Heart left ventricle (tissue), 16 donors: ENCODE measurements at regions not wholly inside any gene's neighbourhood (a gene's known extent, or its start where the extent isn't known, plus 50 kb on each side); places are given as distances from the start of the nearest gene placed in this dataset.

ENCODE experiments used
- ATAC-seq, 4 donors: fragments of 200-7000 bp; cut with Tn5 transposase; one replicate each; pipeline ENCODE4 v1.9.1; 2020 to 2022; ENCODE audit warnings: moderate library complexity in 4 of 4, mild to moderate bottlenecking in 3 of 4, moderate number of reproducible peaks in 1 of 4
- DNase-seq, 5 donors: peaks; one replicate each; pipeline ENCODE4 v3.0.0-alpha.2; 2020
- H3K27ac ChIP-seq, 12 donors: fragments of 200-600 bp; sonication (generic) in 4 of 12; one replicate each; pipeline versions ENCODE4 v1.5.0 to v1.8.0; 2016 to 2022; ENCODE audit warnings: mild to moderate bottlenecking in 2 of 12
- H3K27me3 ChIP-seq, 9 donors: fragments of 200-600 bp; sonication (generic) in 2 of 9; one replicate each; pipeline versions ENCODE4 v1.5.1 to v1.8.0; 2016 to 2022; ENCODE audit warnings: mild to moderate bottlenecking in 3 of 9
- H3K36me3 ChIP-seq, 9 donors: fragments of 200-600 bp; sonication (generic) in 2 of 9; one replicate each; pipeline versions ENCODE4 v1.5.0 to v1.8.0; 2018 to 2022; ENCODE audit warnings: mild to moderate bottlenecking in 2 of 9
- H3K4me1 ChIP-seq, 12 donors: fragments of 200-600 bp; sonication (generic) in 4 of 12; one replicate each; pipeline versions ENCODE4 v1.5.0 to v1.8.0; 2016 to 2022; ENCODE audit warnings: mild to moderate bottlenecking in 3 of 12
- H3K4me3 ChIP-seq, 12 donors: fragments of 200-600 bp; sonication (generic) in 4 of 12; one replicate each; pipeline versions ENCODE4 v1.5.0 to v1.8.0; 2017 to 2022; ENCODE audit warnings: mild to moderate bottlenecking in 9 of 12, moderate library complexity in 4 of 12
- H3K9me3 ChIP-seq, 12 donors: fragments of 200-600 bp; sonication (generic) in 4 of 12; one replicate each; pipeline versions ENCODE4 v1.5.0 to v1.8.0; 2016 to 2022; ENCODE audit warnings: mild to moderate bottlenecking in 1 of 12
- POLR2A ChIP-seq, 2 donors: fragments of 450-650 bp; IDR thresholded peaks; one replicate each; pipeline ENCODE4 v1.6.1; 2017; ENCODE audit warnings: antibody characterized with exemption in 2 of 2, mild to moderate bottlenecking in 2 of 2, moderate library complexity in 2 of 2
- WGBS, 4 donors: extraction: QIAGEN DNeasy Blood & Tissue Kit in 2 of 4; methylation state at CpG; one replicate each; pipeline versions ENCODE4 v1.1.5 to v1.1.7; 2013 to 2018; 5-methylcytosine and 5-hydroxymethylcytosine counted together
- intact Hi-C, 10 donors: fragments of 100-400 bp; cut with DNase I; formaldehyde crosslinking; loops; one replicate each; pipeline versions ENCODE4 v1.11.1 to v1.14.2; 2022
- TF ChIP-seq, protein P1 (sequence below), 12 donors: fragments of 200-600 bp; sonication (generic) in 4 of 12; IDR thresholded peaks; one replicate each; pipeline versions ENCODE4 v1.5.0 to v1.8.0; 2018 to 2022; ENCODE audit warnings: antibody characterized with exemption in 12 of 12, mild to moderate bottlenecking in 5 of 12
- donor health status: ischemic (EF 13 %, LVEDD 7.1; RV severe dilation, severe dysfunction).
- donor health status: healthy with polysubstance abuse.
- donor health status: DM: no; HTN: yes; CAD: no.
- donor health status: DM: no; HTN: no; CAD: no.
- donor health status: ischemic (EF 25% LVEDD 6.9; RV normal size, moderate dysfunction).
- donor health status: ischemic (EF 25% LVEDD 5.7; RV mildly dilated, moderate dysfunction).
- donor health status: healthy.
- donor health status: DM: yes; HTN: yes; CAD: no.
- donor health status: ischemic (EF 35%, LVEDD 5.7; RV mildly dilated, moderate dysfunction).
- donor health status: nonischemic (EF 11% LVEDD 7.7; RV severe dilation, severe dysfunction).
- donor health status: DM: yes; HTN: yes; CAD: no.
- donor health status: PGD.
- donor health status: ischemic (EF 29% LVEDD 5.4; RV normal size, mild dysfunction).
- donor health status: nonischemic (EF 23%, LVEDD 6.1; RV moderate dilation, normal function).

DNA sequence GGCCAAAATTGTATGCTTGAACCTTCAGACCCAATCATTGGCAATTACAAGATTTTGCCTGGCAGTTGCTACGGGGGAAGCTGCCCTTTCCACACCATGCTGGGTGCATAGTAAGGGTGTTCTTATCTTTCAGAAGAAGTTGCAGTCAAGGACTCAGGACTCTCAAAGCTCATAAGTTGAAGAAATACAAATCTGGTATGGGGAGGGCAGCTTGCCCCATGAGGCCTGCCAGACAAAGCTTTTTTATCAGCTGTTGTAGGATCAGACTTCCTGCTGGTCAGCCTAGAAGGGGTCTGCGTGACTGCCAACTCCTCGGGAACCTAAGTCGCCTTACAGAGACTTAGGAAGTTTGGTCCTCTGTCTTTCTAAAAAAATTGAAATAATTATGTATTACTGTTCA, 174.9 kb upstream of the TECRL start:
- intact Hi-C loops = loop anchor here in 3 of 10 donors (10.0 kb wide), 2 partner anchors 419 to 429 kb away; no protein-coding TSS in a partner anchor
- WGBS, 4 donors = 43 to 58% (median 55%) methylated on average over 4 of the region's 4 CpGs
- ATAC-seq = peak in 1 of 4 donors; percentile 34

GRCh38 chr4:64582492-64582891, 173.2 kb upstream of the TECRL start:
- no peak for DNase-seq
- ATAC-seq = no peak
- WGBS, 4 donors = 59 to 66% (median 63%) methylated on average over 3 of the region's 3 CpGs
- no peak for TF ChIP-seq POLR2A (IDR thresholded peaks at IDR 0.05)
- TF ChIP-seq, protein P1, sequence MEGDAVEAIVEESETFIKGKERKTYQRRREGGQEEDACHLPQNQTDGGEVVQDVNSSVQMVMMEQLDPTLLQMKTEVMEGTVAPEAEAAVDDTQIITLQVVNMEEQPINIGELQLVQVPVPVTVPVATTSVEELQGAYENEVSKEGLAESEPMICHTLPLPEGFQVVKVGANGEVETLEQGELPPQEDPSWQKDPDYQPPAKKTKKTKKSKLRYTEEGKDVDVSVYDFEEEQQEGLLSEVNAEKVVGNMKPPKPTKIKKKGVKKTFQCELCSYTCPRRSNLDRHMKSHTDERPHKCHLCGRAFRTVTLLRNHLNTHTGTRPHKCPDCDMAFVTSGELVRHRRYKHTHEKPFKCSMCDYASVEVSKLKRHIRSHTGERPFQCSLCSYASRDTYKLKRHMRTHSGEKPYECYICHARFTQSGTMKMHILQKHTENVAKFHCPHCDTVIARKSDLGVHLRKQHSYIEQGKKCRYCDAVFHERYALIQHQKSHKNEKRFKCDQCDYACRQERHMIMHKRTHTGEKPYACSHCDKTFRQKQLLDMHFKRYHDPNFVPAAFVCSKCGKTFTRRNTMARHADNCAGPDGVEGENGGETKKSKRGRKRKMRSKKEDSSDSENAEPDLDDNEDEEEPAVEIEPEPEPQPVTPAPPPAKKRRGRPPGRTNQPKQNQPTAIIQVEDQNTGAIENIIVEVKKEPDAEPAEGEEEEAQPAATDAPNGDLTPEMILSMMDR (IDR thresholded peaks at IDR 0.05) = no peak
- H3K9me3 ChIP-seq = no peaks in the 10 kb centered on the region
- H3K4me1 ChIP-seq = no peaks in the 10 kb centered on the region
- H3K27me3 ChIP-seq = no peaks in the 10 kb centered on the region
- no peak overlapping the region for H3K27ac ChIP-seq
- intact Hi-C loops = loop anchor here in 3 of 10 donors (10.0 kb wide), 2 partner anchors 418 to 428 kb away; no protein-coding TSS in a partner anchor
- H3K4me3 ChIP-seq = no peak overlapping the region
- no peaks in the 10 kb centered on the region for H3K36me3 ChIP-seq

More for the DNA sequence above, 174.9 kb upstream of the TECRL start:
- TF ChIP-seq, protein P1 (IDR thresholded peaks at IDR 0.05) = no peak
- no peak for TF ChIP-seq POLR2A (IDR thresholded peaks at IDR 0.05)
- Histone ChIP-seq H3K9me3 (peaks cover 0 to 9% (median 0%) of the 10 kb centered on the region in 12 donors), H3K4me1 (no peaks in the 10 kb centered on the region), H3K27ac (no peak overlapping the region), H3K4me3 (no peak overlapping the region), H3K27me3 (no peaks in the 10 kb centered on the region), H3K36me3 (no peaks in the 10 kb centered on the region)
- DNase-seq = no peak

DNA sequence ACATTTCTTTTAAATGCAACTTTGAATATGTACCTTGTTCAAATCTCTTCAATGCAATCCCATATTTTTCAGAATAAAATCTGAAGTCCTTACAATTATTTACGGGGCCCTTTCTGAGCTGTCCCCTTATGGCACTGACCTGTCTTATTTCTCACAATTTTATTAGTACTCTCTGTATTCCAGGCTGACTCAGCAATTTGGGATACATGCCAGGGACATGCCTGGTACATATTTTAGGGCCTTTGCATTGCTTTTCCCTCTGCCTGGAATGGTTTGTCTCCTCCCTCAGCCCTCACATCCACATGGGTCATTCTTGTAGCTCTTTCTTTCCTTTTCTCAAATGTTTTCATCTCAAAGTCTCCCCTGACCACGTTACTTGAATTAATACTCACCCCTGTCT, 172.2 kb upstream of the TECRL start:
- intact Hi-C loops = loop anchor here in 3 of 10 donors (10.0 kb wide), 2 partner anchors 417 to 427 kb away; no protein-coding TSS in a partner anchor
- TF ChIP-seq POLR2A (IDR thresholded peaks at IDR 0.05) = no peak
- TF ChIP-seq, protein P1 (IDR thresholded peaks at IDR 0.05) = no peak

GRCh38 chr4:64564126-64564525, 154.9 kb upstream of the TECRL start:
- Histone ChIP-seq H3K27me3 (no peaks in the 10 kb centered on the region), H3K4me1 (no peaks in the 10 kb centered on the region), H3K9me3 (no peaks in the 10 kb centered on the region), H3K4me3 (no peak overlapping the region), H3K27ac (no peak overlapping the region), H3K36me3 (no peaks in the 10 kb centered on the region)
- DNase-seq = no peak
- intact Hi-C loops = no loop called here
- ATAC-seq = no peak
- 45 to 56% (median 51%) methylated on average over 4 of the region's 4 CpGs for WGBS, 4 donors
- TF ChIP-seq, protein P1 (IDR thresholded peaks at IDR 0.05) = no peak
- TF ChIP-seq POLR2A (IDR thresholded peaks at IDR 0.05) = no peak

More for the DNA sequence above, 172.2 kb upstream of the TECRL start:
- Histone ChIP-seq H3K4me1 (no peaks in the 10 kb centered on the region), H3K4me3 (no peak overlapping the region), H3K9me3 (no peaks in the 10 kb centered on the region), H3K36me3 (no peaks in the 10 kb centered on the region), H3K27ac (no peak overlapping the region), H3K27me3 (no peaks in the 10 kb centered on the region)
- no peak for DNase-seq
- 82 to 95% (median 86%) methylated on average over 2 of the region's 2 CpGs for WGBS, 4 donors
- no peak for ATAC-seq
